Bone marrow (tissue), 2 donors: ENCODE measurements at regions not wholly inside any gene's neighbourhood (a gene's known extent, or its start where the extent isn't known, plus 50 kb on each side); places are given as distances from the start of the nearest gene placed in this dataset.
A peak's percentile ranks its signal among the peaks of the same experiment; 100 is the strongest.

Experiments used
- DNase-seq, 2 donors: peaks; one replicate each; lab custom pipeline; 2025; lab: John Stamatoyannopoulos, UW

GRCh38 chr5:93929131-93929530, 187.7 kb upstream of the POU5F2 start:
- DNase-seq: no peak

GRCh38 chr5:93926831-93927620, 185.6 kb upstream of the POU5F2 start:
- DNase-seq: no peak

GRCh38 chr5:93925321-93925720, 183.9 kb upstream of the POU5F2 start:
- DNase-seq: no peak

- DNase-seq: no peak
Observed at GRCh38 chr5:93924628-93925027, 183.2 kb upstream of the POU5F2 start.

GRCh38 chr5:93922551-93922950, 181.2 kb upstream of the POU5F2 start:
- no peak for DNase-seq

GRCh38 chr5:93921001-93921400, 179.6 kb upstream of the POU5F2 start:
- no peak for DNase-seq

- DNase-seq: no peak
Observed at GRCh38 chr5:93916872-93917271, 175.5 kb upstream of the POU5F2 start.

GRCh38 chr5:93915142-93915553, 173.7 kb upstream of the POU5F2 start:
- DNase-seq: no peak

- DNase-seq: no peak
Observed at GRCh38 chr5:93911609-93912008, 170.2 kb upstream of the POU5F2 start.

- peak in 1 of 2 donors; percentile 6 for DNase-seq
Observed at GRCh38 chr5:93909356-93909755, 168.0 kb upstream of the POU5F2 start.

- no peak for DNase-seq
Observed at GRCh38 chr5:93904917-93905316, 163.5 kb upstream of the POU5F2 start.

- DNase-seq: no peak
Observed at GRCh38 chr5:93902288-93902687, 160.9 kb upstream of the POU5F2 start.

GRCh38 chr5:93899026-93899600, 157.7 kb upstream of the POU5F2 start:
- no peak for DNase-seq

- no peak for DNase-seq
Observed at GRCh38 chr5:93894601-93895354, 153.4 kb upstream of the POU5F2 start.

- DNase-seq: no peak
Observed at GRCh38 chr5:93893075-93893474, 151.7 kb upstream of the POU5F2 start.

GRCh38 chr5:93892481-93892880, 151.1 kb upstream of the POU5F2 start:
- DNase-seq: no peak

GRCh38 chr5:93891491-93892480, 150.4 kb upstream of the POU5F2 start:
- no peak for DNase-seq

GRCh38 chr5:93890657-93891056, 149.3 kb upstream of the POU5F2 start:
- DNase-seq: no peak

GRCh38 chr5:93887678-93888077, 146.3 kb upstream of the POU5F2 start:
- DNase-seq: no peak

GRCh38 chr5:93886917-93887361, 145.5 kb upstream of the POU5F2 start:
- DNase-seq: peak in 1 of 2 donors; percentile 32

- no peak for DNase-seq
Observed at GRCh38 chr5:93886098-93886806, 144.9 kb upstream of the POU5F2 start.
